ENCODE measurements at regions not wholly inside any gene's neighbourhood (a gene's known extent, or its start where the extent isn't known, plus 50 kb on each side); places are given as distances from the start of the nearest gene placed in this dataset.

DNA sequence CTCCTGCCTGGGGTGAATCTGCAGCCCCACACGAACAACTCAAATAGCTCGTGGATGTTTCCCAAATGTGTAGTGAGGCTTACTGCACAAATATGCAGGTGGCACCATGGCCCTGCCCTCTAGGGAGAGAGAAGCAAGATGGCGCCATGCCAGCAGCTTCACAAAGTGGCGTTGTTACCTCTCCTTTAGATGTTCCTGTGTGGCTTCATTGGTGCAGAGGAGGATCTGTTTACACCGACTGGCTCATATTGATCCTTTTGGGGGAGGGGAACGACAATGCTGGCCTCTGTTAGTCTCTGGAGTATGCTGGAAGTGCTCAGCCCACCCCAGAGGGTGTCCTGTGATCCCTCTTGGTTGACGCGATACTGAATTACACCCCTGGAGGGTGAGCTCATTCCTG lies 99.5 kb upstream of the GATA6 start:
- intact Hi-C loops (cut with DNase I), result loop anchor here in 1 of 4 donors (10.0 kb wide), 1 partner anchor 65 kb away; no protein-coding TSS in a partner anchor
- ATAC-seq (no peak), DNase-seq (peak in 1 of 3 donors; percentile 52)
- Histone ChIP-seq H3K27ac (ENCODE audit: low read length) (no peak overlapping the region), H3K27me3 (ENCODE audit: control insufficient read depth, insufficient read depth) (no peaks in the 10 kb centered on the region), H3K9me3 (ENCODE audit: control insufficient read depth, low read length) (no peaks in the 10 kb centered on the region), H3K4me3 (ENCODE audit: low read length) (no peak overlapping the region), H3K4me1 (ENCODE audit: control insufficient read depth, insufficient read depth, low read length) (no peaks in the 10 kb centered on the region)
- WGBS, result 72% methylated on average over 8 of the region's 8 CpGs

DNA sequence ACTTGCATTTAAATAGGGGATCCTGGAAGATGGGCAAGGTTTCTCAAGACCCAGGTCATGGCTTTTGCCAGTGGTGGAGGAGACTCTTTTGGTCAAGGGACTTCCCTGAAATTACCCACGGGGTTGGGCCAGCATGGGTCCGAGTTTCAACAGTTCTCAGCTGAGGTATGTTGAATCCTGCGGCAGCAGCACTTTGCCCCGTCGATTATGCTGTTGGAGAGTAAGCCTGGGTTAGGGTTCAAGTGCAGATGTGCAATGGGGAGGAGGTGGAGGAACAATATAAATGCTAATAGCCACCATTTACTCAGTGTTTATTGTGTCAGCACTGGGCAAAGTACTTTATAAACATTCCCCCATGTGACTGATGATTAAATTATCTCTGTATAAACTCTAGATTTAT lies 96.0 kb upstream of the GATA6 start:
- Histone ChIP-seq H3K4me1 (ENCODE audit: control insufficient read depth, insufficient read depth, low read length) (no peaks in the 10 kb centered on the region), H3K4me3 (ENCODE audit: low read length) (no peak overlapping the region), H3K27ac (ENCODE audit: low read length) (no peak overlapping the region), H3K9me3 (ENCODE audit: control insufficient read depth, low read length) (no peaks in the 10 kb centered on the region), H3K27me3 (ENCODE audit: control insufficient read depth, insufficient read depth) (no peaks in the 10 kb centered on the region)
- WGBS, result 89% methylated on average over 5 of the region's 5 CpGs
- intact Hi-C loops (cut with DNase I), result no loop called here
- ATAC-seq (no peak), DNase-seq (no peak)

DNA sequence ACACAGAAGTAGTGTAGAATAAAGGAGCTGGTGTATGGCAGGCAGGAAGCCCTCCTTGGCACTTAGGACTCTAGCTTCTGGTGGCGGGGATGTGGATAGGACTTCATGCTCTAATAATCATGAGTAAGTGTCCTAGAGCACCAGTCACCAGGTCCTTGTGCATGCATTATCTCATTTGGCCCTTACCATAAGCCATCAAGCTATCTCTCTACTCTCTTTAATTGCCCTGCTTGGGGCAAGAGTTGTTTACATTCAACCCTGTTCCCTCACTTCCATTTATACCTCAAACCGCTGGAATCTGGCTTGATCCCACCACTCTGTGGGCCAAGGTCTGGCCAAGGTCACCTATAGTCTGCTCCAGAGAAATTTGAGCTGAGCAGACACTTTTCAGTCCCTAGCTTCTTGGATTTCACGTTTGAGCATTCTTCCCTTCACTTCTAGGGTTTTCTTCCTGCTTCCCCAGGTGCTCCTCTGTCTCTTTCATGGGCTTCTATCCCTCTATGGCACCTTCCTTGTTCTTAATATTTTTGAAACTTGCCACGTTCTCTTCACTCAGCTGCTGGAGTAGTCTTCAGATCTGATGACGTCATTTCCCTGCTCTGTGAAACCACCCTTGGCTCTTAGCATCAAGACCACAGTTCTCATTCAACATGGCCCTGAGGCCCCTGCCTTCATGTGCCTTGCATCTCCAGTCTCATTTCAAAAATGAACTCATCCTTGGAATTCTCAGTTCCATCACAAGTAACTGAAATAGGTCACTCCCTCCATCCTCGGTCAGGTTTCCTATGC lies 94.9 kb upstream of the GATA6 start:
- no peaks in the 10 kb centered on the region for H3K4me1 ChIP-seq (ENCODE audit: control insufficient read depth, insufficient read depth, low read length)
- no peak overlapping the region for H3K4me3 ChIP-seq (ENCODE audit: low read length)
- WGBS, result 74% methylated on average over 6 of the region's 6 CpGs
- no peak overlapping the region for H3K27ac ChIP-seq (ENCODE audit: low read length)
- ATAC-seq (no peak), DNase-seq (no peak)
- H3K27me3 ChIP-seq (ENCODE audit: control insufficient read depth, insufficient read depth), result no peaks in the 10 kb centered on the region
- intact Hi-C loops (cut with DNase I), result no loop called here
- no peaks in the 10 kb centered on the region for H3K9me3 ChIP-seq (ENCODE audit: control insufficient read depth, low read length)

DNA sequence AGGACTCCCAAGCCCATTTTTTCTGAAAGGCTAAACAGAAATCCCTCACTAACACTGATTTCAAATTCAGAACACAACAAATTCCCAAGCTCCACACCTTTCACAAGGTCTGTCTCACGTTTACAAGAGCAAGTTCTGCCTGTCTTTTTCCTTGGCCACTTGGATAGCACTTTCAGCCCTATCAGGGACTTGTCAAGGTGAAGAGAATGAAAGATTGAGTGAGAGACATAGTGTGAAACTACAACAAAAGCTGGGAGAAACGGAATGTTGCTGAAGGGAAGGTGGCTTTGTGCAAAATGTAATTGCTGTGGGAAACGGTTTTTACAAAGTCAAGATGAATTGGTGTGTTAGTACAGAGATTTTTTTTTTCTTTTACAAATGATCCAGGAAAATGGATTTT lies 89.4 kb upstream of the GATA6 start:
- no peaks in the 10 kb centered on the region for H3K4me1 ChIP-seq (ENCODE audit: control insufficient read depth, insufficient read depth, low read length)
- no peak for DNase-seq
- intact Hi-C loops (cut with DNase I), result no loop called here
- no peak for ATAC-seq
- no peaks in the 10 kb centered on the region for H3K27me3 ChIP-seq (ENCODE audit: control insufficient read depth, insufficient read depth)
- no peak overlapping the region for H3K27ac ChIP-seq (ENCODE audit: low read length)
- H3K9me3 ChIP-seq (ENCODE audit: control insufficient read depth, low read length), result no peaks in the 10 kb centered on the region
- no peak overlapping the region for H3K4me3 ChIP-seq (ENCODE audit: low read length)
- WGBS, result 41% methylated on average over 3 of the region's 3 CpGs

DNA sequence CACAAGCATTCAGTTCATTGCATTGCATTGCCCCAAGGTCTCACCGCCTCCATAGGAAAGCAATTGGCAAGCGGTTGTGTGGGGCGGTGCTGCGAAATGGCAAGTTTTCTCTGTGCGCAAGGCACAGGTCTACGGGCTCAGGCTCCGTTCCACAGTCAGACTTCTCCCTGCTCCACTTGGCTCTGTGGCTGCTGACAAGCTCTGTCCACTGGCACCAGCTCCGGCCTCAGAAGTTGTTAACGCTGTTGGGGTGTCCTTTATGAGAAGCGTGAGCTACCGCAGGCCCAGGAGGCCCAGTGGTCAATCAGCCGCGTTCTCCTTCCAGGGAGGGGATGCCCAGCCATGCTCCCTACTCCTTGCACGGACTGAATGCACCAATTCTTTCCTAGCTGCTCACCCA lies 87.0 kb upstream of the GATA6 start:
- Histone ChIP-seq H3K4me1 (ENCODE audit: control insufficient read depth, insufficient read depth, low read length) (no peaks in the 10 kb centered on the region), H3K27me3 (ENCODE audit: control insufficient read depth, insufficient read depth) (no peaks in the 10 kb centered on the region), H3K27ac (ENCODE audit: low read length) (no peak overlapping the region), H3K4me3 (ENCODE audit: low read length) (no peak overlapping the region), H3K9me3 (ENCODE audit: control insufficient read depth, low read length) (no peaks in the 10 kb centered on the region)
- intact Hi-C loops (cut with DNase I), result no loop called here
- 73% methylated on average over 14 of the region's 14 CpGs for WGBS
- DNase-seq, result peak; percentile 28 to 72 (median 71)
- peak; percentile 64 to 75 for ATAC-seq

DNA sequence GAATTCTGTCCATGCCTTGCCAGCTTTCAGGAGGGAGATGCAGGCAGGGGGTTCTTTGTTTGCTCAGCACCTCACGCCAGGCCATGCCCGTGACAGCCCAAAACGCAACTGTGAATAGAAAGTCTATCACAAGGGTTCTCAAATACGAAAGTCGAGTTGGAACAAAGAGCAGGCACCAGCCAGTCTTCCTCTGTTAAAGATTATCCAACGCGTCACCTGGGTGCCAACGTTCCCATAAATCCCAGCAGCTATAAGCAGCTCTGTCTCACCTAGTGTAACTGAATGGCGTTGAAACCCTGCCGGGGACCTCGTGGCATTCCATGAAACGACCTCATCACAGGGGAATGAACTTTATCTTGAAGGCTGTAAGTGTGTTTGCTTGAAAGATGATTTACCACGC lies 84.8 kb upstream of the GATA6 start:
- no peak overlapping the region for H3K4me3 ChIP-seq (ENCODE audit: low read length)
- intact Hi-C loops (cut with DNase I), result no loop called here
- DNase-seq (no peak), ATAC-seq (peak; percentile 50 to 61)
- H3K4me1 ChIP-seq (ENCODE audit: control insufficient read depth, insufficient read depth, low read length), result no peaks in the 10 kb centered on the region
- H3K9me3 ChIP-seq (ENCODE audit: control insufficient read depth, low read length), result no peaks in the 10 kb centered on the region
- H3K27me3 ChIP-seq (ENCODE audit: control insufficient read depth, insufficient read depth), result no peaks in the 10 kb centered on the region
- WGBS, result 43% methylated on average over 13 of the region's 13 CpGs
- peak overlapping the region; percentile 46 for H3K27ac ChIP-seq (ENCODE audit: low read length)

DNA sequence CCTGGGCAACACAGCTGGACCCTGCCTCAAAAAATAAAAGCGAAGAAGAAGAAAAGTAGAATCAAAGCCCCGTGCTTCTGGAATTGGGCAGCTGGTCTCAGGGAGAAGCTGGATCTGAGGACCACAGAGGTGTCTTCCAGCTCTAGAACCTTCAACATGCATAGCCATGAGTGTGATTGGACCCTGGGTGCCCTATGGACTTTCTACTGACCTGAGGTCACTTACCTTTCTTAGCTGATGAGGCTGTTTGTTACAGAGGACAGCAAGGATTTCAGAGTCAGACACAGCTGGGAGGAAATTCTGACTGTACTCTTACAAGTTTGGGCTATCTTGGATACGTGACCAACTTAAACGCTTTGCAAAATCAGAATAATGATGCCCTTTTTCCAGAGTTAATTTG lies 82.4 kb upstream of the GATA6 start:
- Histone ChIP-seq H3K27me3 (ENCODE audit: control insufficient read depth, insufficient read depth) (no peaks in the 10 kb centered on the region), H3K4me1 (ENCODE audit: control insufficient read depth, insufficient read depth, low read length) (no peaks in the 10 kb centered on the region), H3K4me3 (ENCODE audit: low read length) (no peak overlapping the region), H3K9me3 (ENCODE audit: control insufficient read depth, low read length) (no peaks in the 10 kb centered on the region), H3K27ac (ENCODE audit: low read length) (no peak overlapping the region)
- 85% methylated on average over 4 of the region's 4 CpGs for WGBS
- ATAC-seq (no peak), DNase-seq (no peak)
- intact Hi-C loops (cut with DNase I), result no loop called here

DNA sequence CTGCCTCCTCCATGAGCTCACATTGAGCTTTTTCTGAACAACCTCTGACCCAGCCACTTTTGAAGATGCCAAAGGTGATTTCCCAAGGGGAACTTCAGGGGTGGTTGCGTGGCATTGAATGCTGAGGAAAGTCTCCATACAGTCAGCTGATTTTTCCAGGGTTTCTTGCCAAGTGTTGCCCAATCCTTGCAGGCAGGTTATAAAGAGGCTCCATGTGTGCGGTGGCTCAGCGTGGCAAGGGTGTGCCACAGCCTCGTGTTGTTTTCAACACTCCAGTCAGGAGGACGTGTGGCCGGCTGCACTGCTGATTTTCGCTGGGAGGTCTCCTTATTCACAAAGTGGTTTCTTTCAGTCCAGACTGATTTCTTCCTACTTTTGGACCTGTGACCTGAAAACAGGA lies 81.4 kb upstream of the GATA6 start:
- Histone ChIP-seq H3K4me3 (ENCODE audit: low read length) (no peak overlapping the region), H3K27me3 (ENCODE audit: control insufficient read depth, insufficient read depth) (no peaks in the 10 kb centered on the region), H3K9me3 (ENCODE audit: control insufficient read depth, low read length) (no peaks in the 10 kb centered on the region), H3K4me1 (ENCODE audit: control insufficient read depth, insufficient read depth, low read length) (no peaks in the 10 kb centered on the region), H3K27ac (ENCODE audit: low read length) (no peak overlapping the region)
- ATAC-seq, result peak in 1 of 2 donors; percentile 37
- intact Hi-C loops (cut with DNase I), result no loop called here
- DNase-seq, result no peak
- WGBS, result 65% methylated on average over 7 of the region's 7 CpGs

DNA sequence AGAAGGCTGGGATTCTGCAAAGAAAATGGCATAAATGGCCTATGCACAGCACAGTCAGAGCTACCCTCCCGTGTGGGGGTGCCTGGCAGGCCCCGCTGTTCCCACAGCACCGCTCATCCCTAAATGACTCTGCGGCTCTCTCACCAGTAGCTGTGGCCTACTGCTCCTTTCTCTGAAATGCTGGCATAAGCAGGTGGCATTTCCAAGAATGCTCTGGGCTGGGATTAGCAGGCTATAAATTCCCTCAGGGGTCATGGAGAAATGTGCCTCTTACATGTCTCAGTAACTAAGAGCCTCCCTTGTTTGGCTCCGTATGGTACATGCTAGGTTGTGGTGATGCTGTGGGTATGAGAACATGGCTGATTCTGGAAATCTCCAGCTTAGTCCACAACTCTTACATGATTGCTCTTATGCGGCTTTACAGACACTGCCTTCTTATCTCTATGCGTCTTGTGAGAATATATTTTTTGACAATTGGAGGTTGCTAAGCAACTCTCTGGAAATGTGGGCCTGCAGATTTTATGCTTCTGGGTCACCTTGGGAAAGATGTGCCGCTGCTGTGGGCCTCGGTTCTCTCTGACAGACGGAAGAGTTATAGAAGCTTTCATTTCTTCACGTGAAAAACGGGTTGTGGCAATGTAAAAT lies 80.3 kb upstream of the GATA6 start:
- Histone ChIP-seq H3K9me3 (ENCODE audit: control insufficient read depth, low read length) (no peaks in the 10 kb centered on the region), H3K27ac (ENCODE audit: low read length) (peak overlapping the region; percentile 21), H3K4me3 (ENCODE audit: low read length) (no peak overlapping the region), H3K4me1 (ENCODE audit: control insufficient read depth, insufficient read depth, low read length) (no peaks in the 10 kb centered on the region), H3K27me3 (ENCODE audit: control insufficient read depth, insufficient read depth) (no peaks in the 10 kb centered on the region)
- DNase-seq (no peak), ATAC-seq (peak; percentile 44 to 49)
- intact Hi-C loops (cut with DNase I), result no loop called here
- 71% methylated on average over 12 of the region's 12 CpGs for WGBS

DNA sequence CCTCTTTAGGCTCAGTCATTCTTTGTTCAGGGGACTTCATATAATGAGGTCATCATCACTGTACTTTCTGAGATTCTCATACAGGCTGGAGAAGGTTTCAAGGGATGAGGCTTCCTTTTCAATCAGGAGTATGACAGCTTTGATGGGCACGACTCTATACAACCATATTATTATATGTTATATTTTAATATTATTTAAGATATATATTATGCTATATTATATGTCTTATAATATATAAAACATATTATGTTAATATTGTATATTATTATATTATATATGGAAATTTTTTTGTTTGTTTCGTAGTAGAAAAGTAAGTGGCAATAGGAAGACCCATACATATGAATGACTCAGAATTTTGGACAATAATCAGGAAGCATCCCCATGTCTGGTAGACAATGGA lies 78.0 kb upstream of the GATA6 start:
- Histone ChIP-seq H3K4me1 (ENCODE audit: control insufficient read depth, insufficient read depth, low read length) (no peaks in the 10 kb centered on the region), H3K4me3 (ENCODE audit: low read length) (no peak overlapping the region), H3K9me3 (ENCODE audit: control insufficient read depth, low read length) (no peaks in the 10 kb centered on the region), H3K27me3 (ENCODE audit: control insufficient read depth, insufficient read depth) (no peaks in the 10 kb centered on the region), H3K27ac (ENCODE audit: low read length) (no peak overlapping the region)
- WGBS, result 94% methylated on average over 2 of the region's 2 CpGs
- ATAC-seq, result no peak
- DNase-seq, result no peak
- intact Hi-C loops (cut with DNase I), result no loop called here

DNA sequence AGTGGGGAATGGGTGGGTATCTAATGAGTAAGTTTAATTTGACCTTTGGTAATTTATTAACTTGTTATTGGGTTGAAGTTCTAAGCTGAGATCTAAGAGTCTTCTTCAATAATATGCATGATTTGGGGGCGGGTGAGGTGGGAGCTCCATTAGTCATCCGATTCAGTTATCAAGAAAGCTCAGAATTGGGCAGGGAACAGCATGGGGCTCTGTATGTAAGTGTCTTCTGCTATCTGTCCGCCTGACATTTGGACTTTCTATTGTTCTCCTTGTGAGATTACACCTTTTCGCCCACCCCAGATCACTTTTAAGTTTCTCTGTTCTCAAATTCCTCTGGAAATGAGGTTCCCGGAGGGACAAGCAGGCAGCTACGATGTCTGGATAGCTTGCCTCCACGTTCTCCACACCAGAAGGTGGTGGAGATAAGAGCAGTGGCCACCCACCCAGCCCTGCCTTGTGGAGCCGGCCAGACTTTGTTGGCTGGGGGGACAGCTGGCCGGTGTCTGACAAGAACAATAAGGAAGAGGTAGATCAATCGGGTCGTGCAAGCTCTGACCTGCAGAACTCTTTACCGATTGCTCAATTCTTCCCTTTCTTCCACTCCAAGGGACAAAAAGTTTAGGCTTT lies 75.5 kb upstream of the GATA6 start:
- no peak for ATAC-seq
- intact Hi-C loops (cut with DNase I), result no loop called here
- WGBS, result 60% methylated on average over 12 of the region's 12 CpGs
- no peak for DNase-seq
- Histone ChIP-seq H3K27ac (ENCODE audit: low read length) (no peak overlapping the region), H3K9me3 (ENCODE audit: control insufficient read depth, low read length) (no peaks in the 10 kb centered on the region), H3K4me1 (ENCODE audit: control insufficient read depth, insufficient read depth, low read length) (no peaks in the 10 kb centered on the region), H3K27me3 (ENCODE audit: control insufficient read depth, insufficient read depth) (no peaks in the 10 kb centered on the region), H3K4me3 (ENCODE audit: low read length) (no peak overlapping the region)

Data from right cardiac atrium (tissue), 5 donors.